ENCODE measurements at regions not wholly inside any gene's neighbourhood (a gene's known extent, or its start where the extent isn't known, plus 50 kb on each side); places are given as distances from the start of the nearest gene placed in this dataset.

GRCh38 chrX:111013778-111014455, 82.1 kb upstream of the PAK3 start:
- no peak overlapping the region for H3K4me3 ChIP-seq (ENCODE audit: low read depth, low read length)
- no peak for DNase-seq (ENCODE audit: low read depth)
- no peak for TF ChIP-seq CTCF (IDR thresholded peaks at IDR 0.05; ENCODE audit: insufficient read depth, low read depth, low read length)

- no peak overlapping the region for H3K4me3 ChIP-seq (ENCODE audit: low read depth, low read length)
- no peak for DNase-seq (ENCODE audit: low read depth)
- TF ChIP-seq CTCF (IDR thresholded peaks at IDR 0.05; ENCODE audit: insufficient read depth, low read depth, low read length) = no peak
These were observed 85.9 kb upstream of the PAK3 start for GRCh38 chrX:111010111-111010510.

GRCh38 chrX:111009256-111009655, 86.7 kb upstream of the PAK3 start:
- TF ChIP-seq CTCF (IDR thresholded peaks at IDR 0.05; ENCODE audit: insufficient read depth, low read depth, low read length) = no peak
- no peak for DNase-seq (ENCODE audit: low read depth)
- H3K4me3 ChIP-seq (ENCODE audit: low read depth, low read length) = no peak overlapping the region

- TF ChIP-seq CTCF (IDR thresholded peaks at IDR 0.05; ENCODE audit: insufficient read depth, low read depth, low read length) = no peak
- H3K4me3 ChIP-seq (ENCODE audit: low read depth, low read length) = no peak overlapping the region
- DNase-seq (ENCODE audit: low read depth) = no peak
These were observed 87.9 kb upstream of the PAK3 start for GRCh38 chrX:111008126-111008525.

- H3K4me3 ChIP-seq (ENCODE audit: low read depth, low read length) = no peak overlapping the region
- no peak for DNase-seq (ENCODE audit: low read depth)
- TF ChIP-seq CTCF (IDR thresholded peaks at IDR 0.05; ENCODE audit: insufficient read depth, low read depth, low read length) = no peak
These were observed 88.8 kb upstream of the PAK3 start for GRCh38 chrX:111007238-111007637.

GRCh38 chrX:111006116-111006515, 89.9 kb upstream of the PAK3 start:
- no peak for TF ChIP-seq CTCF (IDR thresholded peaks at IDR 0.05; ENCODE audit: insufficient read depth, low read depth, low read length)
- peak; percentile 15 for DNase-seq (ENCODE audit: low read depth)
- H3K4me3 ChIP-seq (ENCODE audit: low read depth, low read length) = no peak overlapping the region

GRCh38 chrX:111005166-111005565, 90.8 kb upstream of the PAK3 start:
- TF ChIP-seq CTCF (IDR thresholded peaks at IDR 0.05; ENCODE audit: insufficient read depth, low read depth, low read length) = no peak
- H3K4me3 ChIP-seq (ENCODE audit: low read depth, low read length) = no peak overlapping the region
- DNase-seq (ENCODE audit: low read depth) = no peak

Data from fibroblast of villous mesenchyme (primary cell).